ENCODE measurements at regions not wholly inside any gene's neighbourhood (a gene's known extent, or its start where the extent isn't known, plus 50 kb on each side); places are given as distances from the start of the nearest gene placed in this dataset.
"Not testable (repeated sequence)": the region's sequence is repeated elsewhere in the genome, so short reads cannot be mapped to it uniquely, and the experiment has no call there.

DNA sequence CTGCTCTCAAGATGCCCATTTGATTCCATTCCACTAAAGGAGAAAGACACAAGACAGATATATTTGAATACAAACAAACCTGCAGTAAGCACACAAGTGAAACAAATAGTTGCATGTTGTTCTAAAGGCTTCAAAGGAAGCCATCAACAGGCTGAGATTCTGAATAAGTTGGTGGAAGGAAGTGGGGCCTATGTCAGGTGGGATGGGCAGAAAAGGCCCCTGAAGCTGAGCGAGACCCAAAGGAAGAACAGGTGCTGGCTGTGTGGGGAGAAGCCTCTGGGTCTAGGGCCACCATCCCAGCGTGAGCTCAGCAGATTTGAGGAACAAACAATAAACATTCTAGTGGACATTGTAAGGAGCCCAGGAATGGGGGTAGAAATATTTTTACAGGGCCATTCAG is 82.4 kb upstream of the PLAC8 start:
- H3K27me3 ChIP-seq (ENCODE audit: control insufficient read depth, insufficient read depth, low read length), result no peaks in the 10 kb centered on the region
- H3K27ac ChIP-seq (ENCODE audit: low read depth, low read length), result no peak overlapping the region
- no peaks in the 10 kb centered on the region for H3K9me3 ChIP-seq (ENCODE audit: control insufficient read depth, insufficient read depth, low read length)
- no peak for DNase-seq (ENCODE audit: low read depth, low spot score)
- TF ChIP-seq, protein P1, sequence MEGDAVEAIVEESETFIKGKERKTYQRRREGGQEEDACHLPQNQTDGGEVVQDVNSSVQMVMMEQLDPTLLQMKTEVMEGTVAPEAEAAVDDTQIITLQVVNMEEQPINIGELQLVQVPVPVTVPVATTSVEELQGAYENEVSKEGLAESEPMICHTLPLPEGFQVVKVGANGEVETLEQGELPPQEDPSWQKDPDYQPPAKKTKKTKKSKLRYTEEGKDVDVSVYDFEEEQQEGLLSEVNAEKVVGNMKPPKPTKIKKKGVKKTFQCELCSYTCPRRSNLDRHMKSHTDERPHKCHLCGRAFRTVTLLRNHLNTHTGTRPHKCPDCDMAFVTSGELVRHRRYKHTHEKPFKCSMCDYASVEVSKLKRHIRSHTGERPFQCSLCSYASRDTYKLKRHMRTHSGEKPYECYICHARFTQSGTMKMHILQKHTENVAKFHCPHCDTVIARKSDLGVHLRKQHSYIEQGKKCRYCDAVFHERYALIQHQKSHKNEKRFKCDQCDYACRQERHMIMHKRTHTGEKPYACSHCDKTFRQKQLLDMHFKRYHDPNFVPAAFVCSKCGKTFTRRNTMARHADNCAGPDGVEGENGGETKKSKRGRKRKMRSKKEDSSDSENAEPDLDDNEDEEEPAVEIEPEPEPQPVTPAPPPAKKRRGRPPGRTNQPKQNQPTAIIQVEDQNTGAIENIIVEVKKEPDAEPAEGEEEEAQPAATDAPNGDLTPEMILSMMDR (IDR thresholded peaks at IDR 0.05; ENCODE audit: low read depth, low read length), result no peak
- H3K4me3 ChIP-seq (ENCODE audit: low read depth, low read length), result no peak overlapping the region
- POLR2A ChIA-PET, result no interaction called here
- CTCF ChIA-PET, result no interaction called here

DNA sequence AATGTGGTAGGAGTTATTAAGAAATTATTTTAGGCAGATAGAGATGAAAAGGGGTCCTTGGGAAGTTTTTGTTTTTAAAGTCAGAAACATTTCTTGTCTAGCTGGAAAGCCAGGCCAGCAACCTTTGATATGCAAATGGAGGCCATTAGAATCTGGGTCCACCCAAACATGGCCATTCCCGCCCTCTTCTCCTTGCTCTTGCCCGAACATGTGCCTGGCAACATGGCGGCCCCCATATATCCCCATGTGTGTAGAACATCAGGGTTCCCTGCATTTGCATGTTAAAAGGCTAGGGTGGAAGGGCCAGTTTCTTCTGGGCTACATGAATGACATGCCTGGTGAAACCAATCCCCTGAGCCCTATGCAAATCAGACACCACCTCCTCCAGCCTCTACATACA is 80.7 kb upstream of the PLAC8 start:
- POLR2A ChIA-PET, result no interaction called here
- no peak for DNase-seq (ENCODE audit: low read depth, low spot score)
- Histone ChIP-seq H3K27ac (ENCODE audit: low read depth, low read length) (no peak overlapping the region), H3K27me3 (ENCODE audit: control insufficient read depth, insufficient read depth, low read length) (no peaks in the 10 kb centered on the region), H3K4me3 (ENCODE audit: low read depth, low read length) (no peak overlapping the region), H3K9me3 (ENCODE audit: control insufficient read depth, insufficient read depth, low read length) (no peaks in the 10 kb centered on the region)
- CTCF ChIA-PET, result no interaction called here
- TF ChIP-seq, protein P1 (IDR thresholded peaks at IDR 0.05; ENCODE audit: low read depth, low read length), result no peak

DNA sequence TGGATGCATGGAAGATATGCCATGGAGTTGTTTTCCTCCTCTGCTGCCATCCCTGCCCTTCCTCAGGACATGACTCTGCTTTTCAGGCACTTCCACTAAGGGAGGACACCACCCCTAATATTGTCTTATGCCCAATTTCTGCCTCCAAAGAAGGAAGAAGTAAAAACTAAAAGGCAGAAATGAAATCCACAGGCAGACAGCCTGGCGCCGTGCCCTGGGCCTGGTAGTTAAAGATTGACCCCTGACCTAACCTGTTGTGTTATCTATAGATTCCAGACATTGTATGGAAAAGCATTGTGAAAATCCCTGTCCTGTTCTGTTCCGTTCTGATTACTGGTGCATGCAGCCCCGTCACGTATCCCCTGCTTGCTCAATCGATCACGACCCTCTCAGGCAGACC is 80.1 kb upstream of the PLAC8 start:
- H3K9me3 ChIP-seq (ENCODE audit: control insufficient read depth, insufficient read depth, low read length); CTCF ChIA-PET; DNase-seq (ENCODE audit: low read depth, low spot score); H3K4me3 ChIP-seq (ENCODE audit: low read depth, low read length); H3K27ac ChIP-seq (ENCODE audit: low read depth, low read length); H3K27me3 ChIP-seq (ENCODE audit: control insufficient read depth, insufficient read depth, low read length); POLR2A ChIA-PET: not testable (repeated sequence)

DNA sequence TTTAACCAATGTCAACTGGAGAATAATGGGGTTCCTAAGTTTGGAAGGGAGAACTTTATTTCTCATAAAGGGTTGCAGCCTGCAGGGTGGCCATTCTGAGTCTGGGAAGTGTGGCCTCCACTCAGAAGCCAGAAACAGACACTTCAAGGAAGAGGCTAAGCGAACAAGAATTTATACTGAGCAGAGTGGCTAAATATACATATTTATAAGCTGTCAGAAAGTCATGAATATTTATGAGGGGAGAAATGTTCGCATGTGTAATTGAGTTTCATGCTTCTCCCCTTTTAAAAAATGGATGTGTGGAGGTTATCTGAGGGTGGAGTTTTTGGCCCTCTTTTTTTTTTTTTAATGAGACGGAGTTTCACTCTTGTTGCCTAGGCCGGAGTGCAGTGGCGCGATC is 78.1 kb upstream of the PLAC8 start:
- DNase-seq (ENCODE audit: low read depth, low spot score), result no peak
- POLR2A ChIA-PET, result no interaction called here
- CTCF ChIA-PET, result interaction anchor here (1.1 kb wide), 1 partner anchor 68 kb away, joined by 3 read pairs; no protein-coding TSS in a partner anchor
- Histone ChIP-seq H3K27me3 (ENCODE audit: control insufficient read depth, insufficient read depth, low read length) (no peaks in the 10 kb centered on the region), H3K27ac (ENCODE audit: low read depth, low read length) (no peak overlapping the region), H3K9me3 (ENCODE audit: control insufficient read depth, insufficient read depth, low read length) (no peaks in the 10 kb centered on the region), H3K4me3 (ENCODE audit: low read depth, low read length) (no peak overlapping the region)
- TF ChIP-seq, protein P1 (IDR thresholded peaks at IDR 0.05; ENCODE audit: low read depth, low read length), result no peak

DNA sequence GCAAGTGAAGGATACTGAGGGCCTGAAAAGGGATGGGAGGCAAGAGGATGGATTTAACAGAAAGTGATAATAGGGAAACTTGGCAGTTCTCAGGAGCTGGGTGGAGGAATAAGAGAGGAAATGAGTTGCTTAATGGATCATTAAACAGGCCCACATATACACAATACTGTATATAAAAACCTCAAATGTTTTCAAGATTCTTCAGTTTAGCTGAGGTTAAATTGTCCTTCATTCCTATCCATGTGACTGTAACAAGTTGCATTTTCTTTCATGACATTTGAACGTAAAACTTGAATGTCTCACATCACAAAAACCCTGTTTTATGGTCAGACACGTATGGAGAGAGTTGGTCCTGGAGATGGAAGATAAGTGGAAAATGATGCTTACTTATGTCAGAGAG is 76.5 kb upstream of the PLAC8 start:
- DNase-seq (ENCODE audit: low read depth, low spot score), result no peak
- CTCF ChIA-PET, result no interaction called here
- Histone ChIP-seq H3K27ac (ENCODE audit: low read depth, low read length) (no peak overlapping the region), H3K4me3 (ENCODE audit: low read depth, low read length) (no peak overlapping the region), H3K9me3 (ENCODE audit: control insufficient read depth, insufficient read depth, low read length) (no peaks in the 10 kb centered on the region), H3K27me3 (ENCODE audit: control insufficient read depth, insufficient read depth, low read length) (no peaks in the 10 kb centered on the region)
- POLR2A ChIA-PET, result no interaction called here
- TF ChIP-seq, protein P1 (IDR thresholded peaks at IDR 0.05; ENCODE audit: low read depth, low read length), result no peak

DNA sequence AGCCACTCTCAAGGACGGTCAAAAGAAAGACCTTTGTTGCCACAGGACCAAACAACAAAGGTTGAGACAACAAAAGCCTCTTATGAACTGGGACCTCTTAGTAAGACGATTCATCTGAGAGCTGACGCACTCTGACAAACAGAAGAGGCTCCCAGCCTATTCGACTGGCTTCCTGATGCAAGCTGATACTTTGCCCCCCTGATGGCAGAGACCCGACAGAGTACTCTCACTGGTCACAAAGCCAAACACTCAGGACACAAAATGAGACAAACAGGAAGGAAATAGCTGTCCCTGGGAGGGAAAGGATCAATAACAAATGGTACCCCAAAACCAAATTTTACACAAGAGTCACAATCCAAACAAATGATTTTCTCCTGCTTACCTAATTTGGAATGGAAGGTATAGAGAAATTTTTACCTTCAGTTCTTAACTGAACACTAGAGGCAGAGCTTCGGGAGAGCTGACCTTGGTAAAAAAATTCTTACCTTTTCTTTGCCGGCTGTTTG is 75.2 kb upstream of the PLAC8 start:
- no peak for DNase-seq (ENCODE audit: low read depth, low spot score)
- Histone ChIP-seq H3K4me3 (ENCODE audit: low read depth, low read length) (no peak overlapping the region), H3K9me3 (ENCODE audit: control insufficient read depth, insufficient read depth, low read length) (no peaks in the 10 kb centered on the region), H3K27ac (ENCODE audit: low read depth, low read length) (no peak overlapping the region), H3K27me3 (ENCODE audit: control insufficient read depth, insufficient read depth, low read length) (no peaks in the 10 kb centered on the region)
- TF ChIP-seq, protein P1 (IDR thresholded peaks at IDR 0.05; ENCODE audit: low read depth, low read length), result no peak
- CTCF ChIA-PET, result no interaction called here
- POLR2A ChIA-PET, result no interaction called here
